ENCODE measurements at regions not wholly inside any gene's neighbourhood (a gene's known extent, or its start where the extent isn't known, plus 50 kb on each side); places are given as distances from the start of the nearest gene placed in this dataset.

- Histone ChIP-seq H2BK5ac (ENCODE audit: low read depth, low read length, poor library complexity, severe bottlenecking) (no peak overlapping the region), H2AK9ac (replicated peaks; ENCODE audit: low read depth, low read length, poor library complexity) (no peak overlapping the region), H3K9ac (ENCODE audit: low read depth, low read length) (no peak overlapping the region), H4K20me1 (ENCODE audit: insufficient read depth, low read length) (no peaks in the 10 kb centered on the region), H3K4me3 (ENCODE audit: insufficient read depth, low read depth, low read length) (no peak overlapping the region), H3K4me1 (ENCODE audit: control insufficient read depth, insufficient read depth, low read length) (no peaks in the 10 kb centered on the region), H3K27ac (ENCODE audit: insufficient read depth, low read length) (no peak overlapping the region), H3K4me2 (ENCODE audit: low read depth, low read length) (no peak overlapping the region), H3K23ac (ENCODE audit: low read depth, low read length) (no peak overlapping the region), H3K9me1 (ENCODE audit: insufficient read depth, low read length) (no peaks in the 10 kb centered on the region), H3K36me3 (ENCODE audit: control insufficient read depth, insufficient read depth, low read length) (no peaks in the 10 kb centered on the region), H2BK15ac (ENCODE audit: low read depth, low read length) (no peak overlapping the region), H4K5ac (ENCODE audit: low read depth, low read length) (no peak overlapping the region), H3K9me3 (ENCODE audit: control insufficient read depth, insufficient read depth, low read length) (no peaks in the 10 kb centered on the region), H3K79me1 (ENCODE audit: low read depth in 1 of 2, low read length in 2 of 2) (no peaks in the 10 kb centered on the region), H3K56ac (ENCODE audit: extremely low read depth, insufficient read depth, low read length) (no peak overlapping the region), H2BK20ac (ENCODE audit: low read depth, low read length) (no peak overlapping the region), H2AK5ac (ENCODE audit: low read depth, low read length) (no peak overlapping the region), H3K4ac (ENCODE audit: low read depth, low read length) (no peak overlapping the region), H3K14ac (replicated peaks; ENCODE audit: low read depth, low read length) (no peak overlapping the region), H4K91ac (ENCODE audit: insufficient read depth, low read depth, low read length) (no peak overlapping the region), H3K27me3 (ENCODE audit: control insufficient read depth, insufficient read depth, low read length) (no peaks in the 10 kb centered on the region), H4K8ac (ENCODE audit: low read depth in 2 of 2, low read length in 2 of 2) (no peak overlapping the region), H3K18ac (ENCODE audit: low read depth, low read length) (no peak overlapping the region), H2AFZ (replicated peaks; ENCODE audit: low read length, poor library complexity) (no peak overlapping the region), H2BK120ac (ENCODE audit: low read depth, low read length) (no peak overlapping the region)
- intact Hi-C loops (cut with micrococcal nuclease) (no loop called here), in situ Hi-C loops (cut with MboI; ENCODE audit: low sequenced_read_pairs) (no loop called here), dilution Hi-C loops (cut with HindIII; ENCODE audit: low sequenced_read_pairs, unreplicated experiment) (no loop called here)
- ChIA-PET POLR2A (ENCODE audit: unreplicated experiment) (no interaction called here), CTCF (no interaction called here)
- no peak for TF ChIP-seq RFX5 (IDR thresholded peaks at IDR 0.05; ENCODE audit: low read depth, low read length)
- no peak for TF ChIP-seq FOS (IDR thresholded peaks at IDR 0.05; ENCODE audit: low read depth, low read length)
- TF ChIP-seq MAZ (IDR thresholded peaks at IDR 0.05; ENCODE audit: borderline replicate concordance, low read depth, low read length) = no peak
- TF ChIP-seq CHD1 (IDR thresholded peaks at IDR 0.05; ENCODE audit: low read depth, low read length) = no peak
- no peak for TF ChIP-seq RAD21 (IDR thresholded peaks at IDR 0.05; ENCODE audit: low read length)
- no peak for TF ChIP-seq MAFK (IDR thresholded peaks at IDR 0.05; ENCODE audit: low read depth, low read length)
- TF ChIP-seq POLR2A (IDR thresholded peaks at IDR 0.05; ENCODE audit: low read depth, low read length) = no peak
- no peak for TF ChIP-seq RCOR1 (IDR thresholded peaks at IDR 0.05; ENCODE audit: insufficient replicate concordance, low read length)
- no peak for TF ChIP-seq BHLHE40 (IDR thresholded peaks at IDR 0.05; ENCODE audit: low read depth, low read length)
- no peak for TF ChIP-seq CTCF (conservative IDR thresholded peaks at IDR 0.05; ENCODE audit: low read depth, low read length)
- no peak for TF ChIP-seq USF2 (IDR thresholded peaks at IDR 0.05; ENCODE audit: low read depth, low read length)
- no peak for TF ChIP-seq CEBPB (IDR thresholded peaks at IDR 0.05; ENCODE audit: low read depth, low read length)
- TF ChIP-seq SMC3 (IDR thresholded peaks at IDR 0.05; ENCODE audit: low read depth, low read length) = no peak
- TF ChIP-seq MXI1 (IDR thresholded peaks at IDR 0.05; ENCODE audit: borderline replicate concordance, low read depth, low read length) = no peak
- TF ChIP-seq ELK1 (IDR thresholded peaks at IDR 0.05; ENCODE audit: borderline replicate concordance, low read depth, low read length) = no peak
- TF ChIP-seq NFE2L2 (IDR thresholded peaks at IDR 0.05; ENCODE audit: low read depth, low read length) = no peak
- ATAC-seq (ENCODE audit: low read depth) = no peak
- BruUV-seq (replicated peaks) = no TSS peak
- no peak for DNase-seq
- WGBS, 2 experiments (ENCODE audit: extremely low coverage in 2 of 2, insufficient read length in 1 of 2) = no CpG with 5 or more reads among the region's 1 CpG
These were observed 279.5 kb upstream of the EMCN start for GRCh38 chr4:100797356-100797755.

Measured in IMR-90 (cell line).